BJ (cell line): ENCODE measurements at regions not wholly inside any gene's neighbourhood (a gene's known extent, or its start where the extent isn't known, plus 50 kb on each side); places are given as distances from the start of the nearest gene placed in this dataset.

Source experiments
- CTCF ChIA-PET: fragments of 350-600 bp; formaldehyde crosslinking; extraction: SDS; loops from one replicate; lab custom pipeline; 2021; ENCODE audit warnings: antibody characterized with exemption, inconsistent platforms; lab: Yijun Ruan, JAX
- POLR2A ChIA-PET: fragments of 300-600 bp; sonication (Branson Sonifier 250); formaldehyde crosslinking; extraction: SDS; loops from one replicate; lab custom pipeline; 2021; ENCODE audit warnings: antibody characterized with exemption; lab: Charles Lee
- DNase-seq: peaks from one replicate; pipeline ENCODE4 v3.0.0-alpha.2; 2011; ENCODE audit warnings: low read depth
- H3K27me3 ChIP-seq: 2 replicates; pipeline ENCODE4 v1.6.0; 2011; ENCODE audit warnings: low read length; ENCODE audit not compliant: control insufficient read depth, insufficient read depth
- H3K36me3 ChIP-seq: 2 replicates; pipeline ENCODE4 v1.5.1; 2011; ENCODE audit warnings: low read length; ENCODE audit not compliant: control insufficient read depth, insufficient read depth
- H3K4me3 ChIP-seq: 2 replicates; pipeline ENCODE4 v1.5.1; 2011; ENCODE audit warnings: low read depth, mild to moderate bottlenecking, control low read depth, low read length
- TF ChIP-seq, protein P1 (sequence below): IDR thresholded peaks from 2 replicates; pipeline ENCODE4 v1.5.1; 2011; ENCODE audit warnings: low read depth, mild to moderate bottlenecking, control low read depth, inconsistent platforms, low read length, moderate library complexity; ENCODE audit not compliant: insufficient read depth

GRCh38 chr13:63208826-63209225 is 1793.2 kb upstream of the PCDH20 start:
- H3K27me3 ChIP-seq, result no peaks in the 10 kb centered on the region
- CTCF ChIA-PET, result no interaction called here
- TF ChIP-seq, protein P1, sequence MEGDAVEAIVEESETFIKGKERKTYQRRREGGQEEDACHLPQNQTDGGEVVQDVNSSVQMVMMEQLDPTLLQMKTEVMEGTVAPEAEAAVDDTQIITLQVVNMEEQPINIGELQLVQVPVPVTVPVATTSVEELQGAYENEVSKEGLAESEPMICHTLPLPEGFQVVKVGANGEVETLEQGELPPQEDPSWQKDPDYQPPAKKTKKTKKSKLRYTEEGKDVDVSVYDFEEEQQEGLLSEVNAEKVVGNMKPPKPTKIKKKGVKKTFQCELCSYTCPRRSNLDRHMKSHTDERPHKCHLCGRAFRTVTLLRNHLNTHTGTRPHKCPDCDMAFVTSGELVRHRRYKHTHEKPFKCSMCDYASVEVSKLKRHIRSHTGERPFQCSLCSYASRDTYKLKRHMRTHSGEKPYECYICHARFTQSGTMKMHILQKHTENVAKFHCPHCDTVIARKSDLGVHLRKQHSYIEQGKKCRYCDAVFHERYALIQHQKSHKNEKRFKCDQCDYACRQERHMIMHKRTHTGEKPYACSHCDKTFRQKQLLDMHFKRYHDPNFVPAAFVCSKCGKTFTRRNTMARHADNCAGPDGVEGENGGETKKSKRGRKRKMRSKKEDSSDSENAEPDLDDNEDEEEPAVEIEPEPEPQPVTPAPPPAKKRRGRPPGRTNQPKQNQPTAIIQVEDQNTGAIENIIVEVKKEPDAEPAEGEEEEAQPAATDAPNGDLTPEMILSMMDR, result no peak
- POLR2A ChIA-PET, result no interaction called here
- DNase-seq, result no peak
- H3K4me3 ChIP-seq, result no peak overlapping the region
- no peaks in the 10 kb centered on the region for H3K36me3 ChIP-seq

DNA sequence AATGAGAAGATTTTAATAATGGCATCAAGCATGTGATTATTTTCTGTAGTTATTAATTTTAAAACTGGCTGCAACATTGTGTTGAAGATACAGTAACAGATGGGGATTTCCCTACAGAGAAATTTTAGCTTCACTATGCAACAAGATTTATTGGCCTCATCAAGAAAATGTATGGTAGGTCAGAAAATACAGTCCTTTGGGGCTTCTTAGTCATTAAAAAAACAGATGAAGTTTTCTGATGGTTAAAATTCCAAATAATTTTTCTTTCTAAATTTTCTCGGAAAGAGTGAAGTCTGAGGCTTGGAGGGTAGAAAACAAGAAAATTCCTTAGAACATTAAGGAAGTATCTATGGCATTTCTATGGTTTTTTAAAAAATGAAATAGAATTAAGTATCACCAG is 1790.8 kb upstream of the PCDH20 start:
- ChIA-PET CTCF (no interaction called here), POLR2A (no interaction called here)
- no peaks in the 10 kb centered on the region for H3K36me3 ChIP-seq
- no peak overlapping the region for H3K4me3 ChIP-seq
- no peaks in the 10 kb centered on the region for H3K27me3 ChIP-seq
- TF ChIP-seq, protein P1, result no peak
- DNase-seq, result peak; percentile 9

- CTCF ChIA-PET, result no interaction called here
- no peaks in the 10 kb centered on the region for H3K36me3 ChIP-seq
- no peak overlapping the region for H3K4me3 ChIP-seq
- no peaks in the 10 kb centered on the region for H3K27me3 ChIP-seq
- POLR2A ChIA-PET, result no interaction called here
- TF ChIP-seq, protein P1, result no peak
- DNase-seq, result no peak
These were observed 1785.8 kb upstream of the PCDH20 start for GRCh38 chr13:63201493-63201892.

GRCh38 chr13:63199508-63199907 is 1783.9 kb upstream of the PCDH20 start:
- Histone ChIP-seq H3K36me3 (no peaks in the 10 kb centered on the region), H3K4me3 (no peak overlapping the region), H3K27me3 (no peaks in the 10 kb centered on the region)
- ChIA-PET POLR2A (no interaction called here), CTCF (no interaction called here)
- no peak for DNase-seq
- TF ChIP-seq, protein P1, result no peak

GRCh38 chr13:63198071-63198470 is 1782.4 kb upstream of the PCDH20 start:
- H3K36me3 ChIP-seq, result no peaks in the 10 kb centered on the region
- TF ChIP-seq, protein P1, result no peak
- ChIA-PET CTCF (no interaction called here), POLR2A (no interaction called here)
- DNase-seq, result peak; percentile 5
- no peaks in the 10 kb centered on the region for H3K27me3 ChIP-seq
- no peak overlapping the region for H3K4me3 ChIP-seq
